GM12865 (cell line): ENCODE measurements at regions not wholly inside any gene's neighbourhood (a gene's known extent, or its start where the extent isn't known, plus 50 kb on each side); places are given as distances from the start of the nearest gene placed in this dataset.

Source experiments
- DNase-seq: peaks from one replicate; pipeline ENCODE4 v3.0.0; 2010; ENCODE audit warnings: low read depth
- H3K4me3 ChIP-seq: 2 replicates; pipeline ENCODE4 v1.5.1; 2011; ENCODE audit warnings: mild to moderate bottlenecking, low read depth, low read length, control low read depth
- TF ChIP-seq, protein P1 (sequence below): IDR thresholded peaks from 2 replicates; pipeline ENCODE4 v1.5.1; 2011; ENCODE audit warnings: low read length, control low read depth, low read depth, inconsistent platforms; ENCODE audit not compliant: insufficient read depth; ENCODE audit errors: missing control alignments

DNA sequence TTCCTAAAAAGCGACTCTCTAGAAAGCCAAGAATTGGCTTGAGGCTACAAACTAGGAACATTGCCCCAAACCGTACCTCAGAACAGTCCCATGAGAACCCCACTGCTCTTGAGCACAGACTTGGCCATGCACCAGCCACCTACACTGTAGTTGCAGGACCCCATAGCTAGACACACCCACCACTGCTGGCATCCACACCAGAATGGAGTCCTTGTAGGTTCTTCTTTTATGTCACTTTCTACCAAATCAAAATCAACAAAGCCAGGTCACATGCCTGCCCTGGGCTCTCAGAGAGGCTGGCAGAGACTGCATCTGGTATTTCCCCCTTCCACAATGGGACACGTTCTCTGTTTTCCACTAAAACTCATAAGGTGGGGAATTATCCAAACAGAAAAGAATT, 290.5 kb downstream of the SHOX2 start:
- TF ChIP-seq, protein P1, sequence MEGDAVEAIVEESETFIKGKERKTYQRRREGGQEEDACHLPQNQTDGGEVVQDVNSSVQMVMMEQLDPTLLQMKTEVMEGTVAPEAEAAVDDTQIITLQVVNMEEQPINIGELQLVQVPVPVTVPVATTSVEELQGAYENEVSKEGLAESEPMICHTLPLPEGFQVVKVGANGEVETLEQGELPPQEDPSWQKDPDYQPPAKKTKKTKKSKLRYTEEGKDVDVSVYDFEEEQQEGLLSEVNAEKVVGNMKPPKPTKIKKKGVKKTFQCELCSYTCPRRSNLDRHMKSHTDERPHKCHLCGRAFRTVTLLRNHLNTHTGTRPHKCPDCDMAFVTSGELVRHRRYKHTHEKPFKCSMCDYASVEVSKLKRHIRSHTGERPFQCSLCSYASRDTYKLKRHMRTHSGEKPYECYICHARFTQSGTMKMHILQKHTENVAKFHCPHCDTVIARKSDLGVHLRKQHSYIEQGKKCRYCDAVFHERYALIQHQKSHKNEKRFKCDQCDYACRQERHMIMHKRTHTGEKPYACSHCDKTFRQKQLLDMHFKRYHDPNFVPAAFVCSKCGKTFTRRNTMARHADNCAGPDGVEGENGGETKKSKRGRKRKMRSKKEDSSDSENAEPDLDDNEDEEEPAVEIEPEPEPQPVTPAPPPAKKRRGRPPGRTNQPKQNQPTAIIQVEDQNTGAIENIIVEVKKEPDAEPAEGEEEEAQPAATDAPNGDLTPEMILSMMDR, result no peak
- DNase-seq, result no peak
- H3K4me3 ChIP-seq, result no peak overlapping the region

DNA sequence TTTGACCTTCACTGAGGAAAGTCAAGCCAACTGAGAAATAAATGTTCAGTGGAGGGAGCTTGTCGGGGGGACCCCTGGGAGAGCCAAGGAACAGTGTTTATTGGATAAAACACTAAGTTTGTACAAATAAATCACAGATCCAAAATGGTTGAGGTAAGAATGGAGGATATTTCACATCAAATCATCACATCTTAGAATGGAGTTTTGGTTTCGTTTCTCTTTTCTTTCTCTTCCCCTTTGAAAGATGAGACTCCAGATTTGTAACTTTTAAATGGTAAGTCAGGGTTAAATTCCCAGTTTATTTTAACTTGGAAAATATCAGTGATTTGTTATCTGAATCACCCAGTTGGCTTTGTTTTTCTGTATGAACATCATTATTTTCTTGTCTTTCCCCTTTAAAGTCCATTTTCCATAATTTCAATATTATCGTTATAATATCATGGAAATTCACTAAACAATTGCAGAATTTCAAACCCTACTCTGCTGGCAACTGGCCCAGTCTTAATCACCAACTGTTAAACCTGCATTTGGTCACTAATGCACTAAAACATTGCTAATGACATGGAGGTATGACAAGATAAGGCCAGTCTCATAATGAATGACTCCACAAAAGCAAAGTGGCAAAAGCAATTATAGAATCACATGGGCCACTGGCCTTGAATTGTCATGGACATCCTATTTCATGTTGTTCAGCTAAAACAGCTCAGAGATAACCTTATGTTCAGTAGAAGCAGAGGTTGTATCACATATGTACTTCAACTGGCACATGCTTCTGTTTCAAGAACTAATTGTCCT, 295.1 kb downstream of the SHOX2 start:
- no peak overlapping the region for H3K4me3 ChIP-seq
- TF ChIP-seq, protein P1, result no peak
- DNase-seq, result no peak

DNA sequence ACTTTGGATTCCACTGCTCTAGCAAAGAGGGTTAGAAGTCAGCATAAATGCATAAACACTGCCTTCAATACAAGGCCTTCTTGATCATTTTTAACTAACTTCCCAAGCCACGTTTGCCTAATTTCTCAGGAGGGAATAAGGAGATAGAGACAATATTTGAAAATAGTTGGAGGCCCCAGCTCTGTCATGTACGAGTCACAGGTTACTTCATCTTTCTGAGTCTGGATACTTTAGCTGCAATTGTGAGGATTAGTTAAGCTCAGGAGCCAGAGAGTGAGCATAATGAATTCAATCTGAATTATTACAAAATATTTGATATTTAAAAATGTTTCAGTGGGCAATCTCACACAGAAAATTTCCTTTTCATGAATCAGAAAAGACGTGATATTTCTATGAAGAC, 298.9 kb downstream of the SHOX2 start:
- DNase-seq, result no peak
- H3K4me3 ChIP-seq, result no peak overlapping the region
- TF ChIP-seq, protein P1, result no peak

DNA sequence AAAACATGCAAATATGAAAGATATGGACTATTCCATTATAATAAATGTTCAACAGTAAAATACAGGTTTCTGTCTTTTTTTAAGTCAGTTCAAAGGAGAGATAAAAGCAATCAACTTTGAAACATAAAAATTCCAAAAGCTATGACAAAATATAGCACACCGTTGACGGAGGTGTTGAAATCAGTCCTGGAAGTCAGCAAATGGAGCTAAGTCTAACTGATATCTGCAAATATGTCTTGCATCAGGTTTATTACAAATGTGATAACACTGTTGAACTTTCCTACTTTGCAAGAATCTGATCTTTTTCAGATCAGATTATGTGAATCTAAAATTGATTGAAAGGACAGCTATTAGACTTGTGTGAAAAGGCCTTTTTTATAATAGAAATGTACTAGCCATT, 300.7 kb downstream of the SHOX2 start:
- DNase-seq, result no peak
- TF ChIP-seq, protein P1, result no peak
- H3K4me3 ChIP-seq, result no peak overlapping the region

DNA sequence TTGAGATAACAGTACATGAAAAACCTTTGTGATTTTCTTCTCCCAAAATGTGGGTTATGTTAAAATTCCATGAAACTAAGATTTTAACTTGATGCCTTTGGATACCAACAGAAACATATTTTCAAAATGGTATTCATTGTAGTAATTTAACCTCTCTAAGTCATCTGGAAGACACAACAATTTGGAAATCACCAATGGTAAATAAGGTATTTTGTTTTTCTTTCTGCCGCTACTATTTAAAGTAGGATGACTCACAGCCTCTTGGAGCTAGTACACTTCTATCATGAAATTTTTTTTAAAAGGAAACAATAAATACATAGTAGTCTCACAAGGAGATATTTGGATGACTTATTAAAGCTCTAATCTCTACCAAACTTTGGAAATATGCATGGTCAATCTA, 291.6 kb upstream of the VEPH1 start:
- no peak for DNase-seq
- TF ChIP-seq, protein P1, result no peak

DNA sequence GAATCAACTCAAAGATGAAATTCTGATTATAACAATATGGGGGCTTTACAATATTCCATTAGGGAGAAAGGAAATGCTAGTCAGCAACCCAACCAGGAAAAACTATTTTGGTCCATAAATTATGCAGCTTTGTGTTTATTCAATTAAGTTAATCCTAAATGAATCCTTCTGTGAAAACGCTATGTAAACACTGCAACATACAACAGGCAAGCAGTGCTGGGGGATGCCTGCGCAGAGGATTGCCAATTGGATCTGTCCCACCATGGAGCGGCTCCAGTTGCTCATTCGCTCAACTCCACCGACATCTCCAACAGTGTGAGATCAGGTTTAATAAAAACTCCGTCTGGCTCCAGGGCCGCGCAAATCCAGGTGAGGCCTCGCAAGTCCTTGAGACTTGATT, 290.5 kb upstream of the VEPH1 start:
- no peak for DNase-seq
- TF ChIP-seq, protein P1, result no peak
- no peak overlapping the region for H3K4me3 ChIP-seq

More for the DNA sequence above, 291.6 kb upstream of the VEPH1 start:
- no peak overlapping the region for H3K4me3 ChIP-seq

DNA sequence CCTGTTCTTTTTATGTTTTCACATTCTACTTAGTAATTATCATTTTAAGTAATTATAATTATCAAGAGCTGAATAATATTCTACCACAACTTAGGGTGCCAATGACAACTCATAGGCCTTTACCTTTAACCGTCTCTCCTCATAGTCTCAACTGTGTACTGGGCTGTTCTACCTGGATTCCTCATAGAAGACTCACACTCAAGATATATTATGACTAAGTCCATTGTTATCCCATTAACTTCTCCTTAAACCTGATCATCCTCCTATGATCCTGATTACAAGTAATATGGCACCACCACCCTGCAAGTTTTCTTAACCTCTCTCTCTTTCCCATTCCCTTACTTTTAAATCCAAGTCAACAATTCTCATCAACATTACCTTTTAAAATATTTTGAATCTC, 285.9 kb upstream of the VEPH1 start:
- no peak overlapping the region for H3K4me3 ChIP-seq
- TF ChIP-seq, protein P1, result no peak
- no peak for DNase-seq
